Activated CD4-positive, alpha-beta T cell treated with anti-CD3 and anti-CD28 coated beads, Interleukin-2, Interleukin-4, amounts not matched to agents 100 ng/mL and 50 ng/mL, durations not matched to agents 16 hours and 8 hours (primary cell): ENCODE measurements at regions not wholly inside any gene's neighbourhood (a gene's known extent, or its start where the extent isn't known, plus 50 kb on each side); places are given as distances from the start of the nearest gene placed in this dataset.
"Not testable (repeated sequence)": the region's sequence is repeated elsewhere in the genome, so short reads cannot be mapped to it uniquely, and the experiment has no call there.

ENCODE experiments used
- DNase-seq: peaks from one replicate; pipeline ENCODE4 v3.0.0-alpha.2; 2020; ENCODE audit warnings: low spot score

DNA sequence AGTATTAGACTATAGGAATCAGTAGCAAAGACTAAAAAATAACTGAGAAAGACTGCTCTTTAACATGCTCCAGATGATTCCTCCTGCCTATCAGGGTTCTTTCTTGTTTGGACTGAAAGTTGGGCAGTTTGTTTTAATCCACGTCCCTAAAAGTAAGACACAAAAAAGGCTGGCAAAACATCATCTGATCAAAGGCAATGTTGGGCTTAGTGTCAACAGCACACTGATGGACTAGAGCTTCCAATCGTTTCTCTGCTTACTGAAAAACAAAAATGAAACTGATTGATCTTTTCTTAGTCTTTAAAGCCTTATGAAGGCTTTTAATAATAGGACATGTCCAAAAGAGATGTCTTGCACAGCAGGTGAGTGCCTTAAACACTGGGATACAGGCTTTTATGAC is 1567.9 kb upstream of the PRR20A start:
- DNase-seq: no peak

DNA sequence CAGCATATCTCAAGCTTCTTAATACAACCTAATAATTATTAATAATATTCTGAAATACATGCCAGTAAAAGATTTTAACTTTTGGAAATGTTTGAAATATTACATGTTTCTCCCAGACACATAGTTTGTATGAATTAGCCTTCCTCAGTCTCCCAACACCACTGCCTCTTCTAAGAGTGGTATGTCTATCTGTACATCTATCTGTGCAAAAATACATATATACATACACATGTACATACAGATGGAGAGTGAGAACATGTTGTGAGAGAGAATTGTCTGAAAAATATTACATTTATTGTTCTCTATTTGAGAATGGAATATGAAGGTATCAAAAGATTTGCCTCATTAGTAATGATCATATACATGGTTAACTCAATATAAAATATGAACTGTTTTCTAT is 1567.2 kb upstream of the PRR20A start:
- no peak for DNase-seq

DNA sequence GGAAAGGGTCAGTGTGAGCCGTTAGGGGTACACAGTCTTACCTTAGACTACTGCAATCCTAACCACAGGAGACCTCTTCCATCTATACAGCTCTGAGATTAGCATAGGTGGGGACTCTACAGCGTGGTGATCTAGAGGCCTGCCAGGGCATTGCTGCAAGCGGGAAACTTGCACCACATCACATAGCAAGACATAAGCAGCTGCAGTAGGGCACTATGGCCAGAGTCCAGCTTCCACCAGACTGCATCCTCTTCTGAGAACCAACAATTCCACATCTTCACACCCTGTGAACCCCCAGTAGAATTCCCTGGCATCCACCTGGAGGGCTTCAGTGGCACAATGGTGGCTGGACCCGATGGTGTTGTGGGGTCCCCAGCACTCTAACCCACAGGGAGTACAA is 1564.3 kb upstream of the PRR20A start:
- no peak for DNase-seq

DNA sequence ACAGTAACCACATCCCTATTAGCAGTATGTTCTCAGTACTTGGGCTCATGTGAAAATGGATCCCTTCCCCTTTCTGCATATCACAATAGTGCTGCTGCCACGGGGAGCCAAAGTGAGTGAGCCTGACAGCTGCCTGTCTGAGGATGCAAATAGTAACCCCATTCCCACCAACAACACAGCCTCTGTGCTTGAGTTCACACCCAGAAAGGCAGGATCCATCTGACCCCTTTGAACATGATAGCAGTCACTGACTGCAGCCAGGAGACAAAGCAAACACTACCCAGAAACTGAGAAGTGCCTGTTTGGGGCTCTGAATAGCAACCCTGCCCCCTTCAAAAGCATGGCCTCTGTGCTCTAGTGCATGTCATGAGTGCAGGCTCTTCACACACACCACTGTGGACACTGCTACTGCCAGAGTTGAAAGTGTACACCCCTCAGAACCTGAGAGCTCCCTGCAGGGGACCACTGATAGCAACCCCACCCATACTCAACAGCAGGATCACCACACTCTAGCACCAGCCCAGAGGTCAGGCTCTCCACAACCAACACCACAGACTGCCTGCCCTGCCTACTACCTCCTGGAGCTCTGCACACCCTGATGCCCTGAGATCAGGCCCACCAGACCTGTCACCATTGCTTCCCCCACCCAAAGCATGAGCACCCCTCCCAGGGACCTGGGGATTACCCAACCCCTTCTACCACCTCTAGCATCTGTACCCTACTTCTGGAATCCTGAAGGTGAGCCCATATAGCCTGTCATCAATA is 1563.5 kb upstream of the PRR20A start:
- no peak for DNase-seq

DNA sequence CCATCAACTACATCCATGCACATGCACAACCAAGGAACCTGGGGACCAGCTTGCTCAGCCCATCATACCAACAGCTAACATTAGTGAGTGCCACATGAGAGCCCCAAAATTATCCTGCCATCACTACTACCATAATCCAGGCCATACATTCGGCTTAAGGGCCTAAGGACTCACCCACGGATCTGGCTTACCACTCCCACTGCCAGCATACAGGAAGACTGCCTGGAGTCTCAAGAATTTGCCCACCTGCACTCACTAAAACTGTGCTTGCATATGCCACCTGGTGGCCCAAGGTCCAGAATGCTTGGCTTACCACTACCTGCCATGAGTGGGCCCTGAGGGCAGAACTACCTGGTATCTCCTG is 1562.9 kb upstream of the PRR20A start:
- no peak for DNase-seq

DNA sequence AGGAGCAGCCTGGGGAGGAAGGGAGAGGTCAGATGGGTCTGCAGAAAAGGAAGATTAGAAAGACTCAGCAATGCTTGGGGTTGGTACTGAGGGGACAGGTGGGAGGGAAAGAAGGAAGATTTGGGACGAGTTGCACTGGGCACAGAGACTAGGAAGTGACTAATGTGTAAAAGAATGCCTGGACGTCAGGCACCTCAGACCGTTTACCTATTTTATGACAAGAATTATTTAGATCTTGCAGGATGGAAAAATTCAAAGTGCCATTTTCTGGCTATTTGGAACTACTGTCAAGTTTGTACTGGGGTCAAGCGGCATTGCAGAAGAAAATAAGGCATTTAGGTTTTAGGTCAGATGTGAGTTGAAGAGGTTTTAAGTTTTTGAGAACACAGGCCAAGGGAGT is 1558.4 kb upstream of the PRR20A start:
- not testable (repeated sequence) for DNase-seq

DNA sequence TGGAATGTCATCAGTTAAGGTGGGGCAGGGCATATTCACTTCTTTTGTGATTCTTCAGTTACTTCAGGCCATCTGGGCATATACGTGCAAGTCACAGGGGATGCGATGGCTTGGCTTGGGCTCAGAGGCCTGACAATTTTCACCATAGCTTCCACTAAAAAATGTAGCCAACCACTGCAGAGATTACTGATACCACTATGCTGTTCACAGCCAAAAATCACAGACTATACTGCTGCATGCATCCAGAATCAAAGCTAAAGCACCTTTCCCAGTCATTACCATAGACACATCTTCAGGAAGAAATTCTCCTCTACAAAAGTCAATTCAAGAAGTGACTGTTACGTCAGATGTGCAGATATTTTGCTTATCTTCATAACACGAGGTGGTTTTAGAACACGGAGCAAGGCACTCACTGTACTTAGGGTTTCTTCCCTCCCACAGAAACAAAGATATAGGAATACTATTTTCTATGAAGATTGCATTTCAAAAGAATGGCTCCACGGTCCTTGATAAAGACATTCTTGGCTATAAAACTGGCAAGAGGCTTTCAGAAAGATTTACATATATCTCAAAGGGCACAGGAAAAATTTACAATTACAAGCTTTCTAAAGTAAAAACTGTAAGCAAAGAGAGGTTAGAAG is 1556.6 kb upstream of the PRR20A start:
- DNase-seq: no peak

DNA sequence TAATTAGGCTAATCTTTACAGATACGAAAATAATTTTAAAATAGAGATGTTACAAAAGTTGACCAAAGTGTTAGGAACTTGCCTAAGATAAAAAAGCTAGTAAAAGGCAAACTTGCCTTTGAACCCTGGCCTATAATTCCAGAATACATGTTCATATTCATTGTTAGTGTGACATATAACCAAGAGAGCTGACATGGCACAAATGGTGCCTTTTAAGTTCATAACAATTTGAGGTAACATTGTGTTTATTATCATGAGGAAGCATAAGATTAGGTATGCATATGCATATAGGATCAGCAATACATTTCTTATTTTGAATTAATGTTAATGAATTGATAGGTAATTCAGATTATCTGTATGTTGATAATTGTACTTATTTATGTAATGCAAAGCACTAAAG is 1537.9 kb upstream of the PRR20A start:
- DNase-seq: no peak

DNA sequence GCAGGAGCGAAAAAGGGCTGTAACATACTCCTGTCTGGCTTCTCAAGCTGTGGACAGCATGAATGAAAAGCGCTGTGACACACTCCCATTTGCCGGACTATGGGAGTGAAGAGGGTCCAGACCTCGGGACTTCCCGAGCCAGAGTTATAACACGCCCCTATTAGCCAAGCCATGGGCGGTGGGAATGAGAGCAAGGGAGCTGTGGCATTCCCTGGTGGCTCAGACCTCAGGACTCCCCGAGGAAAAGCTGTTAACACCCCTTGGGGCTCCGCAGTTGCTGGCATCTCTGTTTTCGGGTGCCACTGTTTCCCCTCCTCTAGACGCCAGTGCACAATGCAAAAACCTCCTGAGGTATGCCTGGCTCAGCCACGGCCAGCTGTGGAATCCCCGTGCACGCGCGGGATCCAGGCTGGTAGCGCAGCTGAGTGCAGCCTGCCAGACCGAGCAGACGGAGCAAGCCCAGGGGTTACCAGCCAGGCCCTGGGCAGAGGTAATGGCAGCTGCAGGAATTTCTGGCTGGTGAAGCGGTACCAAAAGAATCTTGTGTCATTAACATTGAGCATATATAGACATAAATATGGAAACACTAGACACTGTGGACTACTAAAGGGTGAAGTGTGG is 1534.6 kb upstream of the PRR20A start:
- DNase-seq: no peak

DNA sequence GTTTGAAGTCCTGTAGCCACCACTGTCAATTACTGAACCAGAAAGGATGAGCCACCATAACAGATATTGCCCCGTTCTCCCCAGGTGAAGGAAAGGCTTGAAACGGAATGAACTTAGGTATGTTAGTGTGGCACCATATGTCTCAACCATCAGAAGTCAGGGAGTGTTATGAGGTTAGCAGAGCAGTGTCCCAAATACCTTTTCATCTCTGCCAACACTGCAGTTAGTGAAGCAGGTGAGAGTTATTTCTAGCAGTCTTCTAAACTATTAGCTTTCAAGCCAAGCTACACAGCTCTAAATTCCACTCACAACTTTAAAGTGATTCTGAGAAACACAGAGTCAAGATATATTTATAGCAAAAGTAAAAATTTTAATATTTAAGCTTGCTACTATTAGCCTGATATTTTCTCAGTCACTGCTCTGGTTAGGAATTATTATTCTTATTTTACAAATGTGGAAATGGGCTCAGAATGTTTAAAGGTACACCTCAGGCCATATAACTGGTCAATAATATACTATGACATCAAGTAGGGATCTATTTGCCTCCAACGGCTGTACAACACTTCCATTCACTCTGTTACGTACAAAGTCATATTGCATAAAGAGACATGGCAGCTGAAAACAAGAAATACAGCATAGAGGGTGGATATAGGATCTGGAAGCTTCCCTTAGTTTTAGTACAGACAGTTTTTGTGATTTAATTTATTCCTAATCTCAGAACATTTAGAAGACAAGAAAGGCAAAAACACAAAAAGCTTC is 1527.1 kb upstream of the PRR20A start:
- DNase-seq: no peak

DNA sequence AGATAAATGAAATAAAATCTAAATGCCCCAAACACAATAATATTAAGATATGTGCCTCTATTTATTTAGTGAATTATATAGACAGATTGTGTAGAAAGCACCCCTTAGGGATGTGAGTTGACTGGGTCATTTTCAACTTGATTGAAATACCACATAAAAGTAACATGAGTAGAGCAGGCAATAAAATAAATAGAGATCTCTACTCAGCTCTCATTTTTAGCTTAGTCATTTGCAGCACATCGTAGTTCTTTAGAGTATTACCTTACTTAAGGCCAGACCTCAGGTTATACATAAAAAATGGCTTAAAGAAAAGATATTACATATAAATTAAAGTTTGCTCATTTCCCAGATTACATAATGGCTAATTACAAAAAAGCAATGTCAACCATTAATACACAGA is 1525.6 kb upstream of the PRR20A start:
- DNase-seq: no peak

DNA sequence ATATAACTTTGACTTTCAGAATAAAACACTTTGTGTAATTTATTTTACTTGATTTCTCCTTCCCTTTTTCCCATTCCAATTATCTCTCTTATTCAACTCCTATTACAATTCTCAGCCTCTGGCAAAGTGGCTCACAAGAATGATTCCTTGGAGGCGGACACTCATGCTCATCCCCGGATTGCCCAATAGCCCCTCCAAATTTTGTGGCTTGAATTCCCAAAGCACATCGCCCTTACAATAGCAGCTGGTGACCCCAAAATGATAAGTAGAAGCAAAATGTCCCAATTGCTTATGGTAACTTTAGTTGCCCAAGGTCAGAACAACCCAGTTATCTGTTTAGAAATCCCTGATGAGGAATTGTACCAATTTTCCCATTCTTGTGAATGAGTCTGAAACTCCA is 1523.5 kb upstream of the PRR20A start:
- DNase-seq: no peak

DNA sequence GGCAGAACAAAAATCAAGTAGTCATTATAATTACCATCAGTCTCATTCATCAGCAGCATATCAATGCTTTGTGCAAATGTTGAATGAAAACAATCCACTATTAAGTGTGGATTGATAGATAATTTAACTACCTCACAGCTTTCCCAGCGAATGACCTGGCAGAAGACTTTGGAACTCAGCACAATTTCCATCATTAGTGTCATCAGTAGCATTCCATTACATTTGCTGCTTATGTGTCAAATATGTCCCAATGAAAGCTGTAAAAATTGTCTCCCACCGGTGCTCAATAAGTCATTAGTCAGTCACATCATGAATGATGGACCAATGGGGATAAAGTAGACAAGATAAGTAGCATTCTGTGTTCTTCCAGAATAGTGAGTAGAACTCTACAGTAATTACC is 1513.5 kb upstream of the PRR20A start:
- no peak for DNase-seq

DNA sequence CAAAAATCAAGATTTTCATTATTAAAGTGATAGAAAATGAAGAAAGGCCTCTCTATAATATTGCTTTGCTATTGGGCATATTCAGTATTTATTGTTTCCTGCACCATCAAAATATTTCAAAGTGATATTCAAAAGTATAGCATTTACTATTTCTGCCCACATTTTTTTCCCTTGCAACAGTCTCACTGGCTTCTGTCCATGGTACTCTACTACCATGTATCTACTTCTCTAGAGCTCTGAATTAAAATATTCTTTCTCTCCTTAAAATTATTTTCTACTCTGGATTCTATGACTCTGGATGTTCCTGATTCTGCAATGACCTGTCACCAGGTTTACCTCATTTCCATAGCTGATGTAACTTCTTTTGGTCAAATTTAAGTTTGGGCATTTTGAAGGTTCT is 1508.3 kb upstream of the PRR20A start:
- DNase-seq: no peak

DNA sequence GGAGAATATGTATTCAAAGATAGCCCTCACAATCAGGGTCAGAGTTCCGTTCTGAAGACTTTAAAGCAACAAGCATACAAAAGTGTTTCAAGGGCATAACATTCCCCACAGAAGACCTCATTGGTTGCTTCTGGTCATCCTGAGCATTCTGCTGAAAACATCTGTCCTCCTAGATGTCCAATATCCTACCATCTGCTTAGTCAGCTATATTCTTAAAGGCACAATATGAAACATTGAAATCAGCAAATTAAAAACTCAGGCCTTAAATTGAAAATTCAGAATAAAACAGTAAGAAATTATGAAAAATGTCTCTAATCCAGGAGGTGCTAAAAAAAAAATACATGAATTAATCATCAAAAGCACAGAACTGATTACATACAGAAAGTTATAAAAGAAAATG is 1491.2 kb upstream of the PRR20A start:
- DNase-seq: no peak

DNA sequence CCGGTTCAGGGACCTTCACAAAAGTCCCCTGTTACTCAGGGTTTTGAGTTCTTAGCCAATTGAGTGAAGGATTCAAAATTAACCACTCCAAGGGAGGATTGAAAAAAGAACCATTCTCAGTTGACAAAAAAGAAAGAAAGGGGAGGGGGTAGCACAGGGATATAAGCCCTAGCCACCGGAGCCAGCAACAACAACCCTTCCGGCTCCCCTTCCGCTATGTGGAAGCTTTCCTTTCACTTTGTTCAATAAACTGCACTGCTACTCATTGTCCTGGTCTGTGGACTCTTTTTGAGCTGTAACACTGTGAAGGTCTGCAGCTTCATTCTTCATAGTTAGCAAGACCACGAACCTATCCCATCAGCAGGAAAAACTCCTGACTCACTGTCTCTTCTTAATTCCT is 1488.1 kb upstream of the PRR20A start:
- DNase-seq: no peak

DNA sequence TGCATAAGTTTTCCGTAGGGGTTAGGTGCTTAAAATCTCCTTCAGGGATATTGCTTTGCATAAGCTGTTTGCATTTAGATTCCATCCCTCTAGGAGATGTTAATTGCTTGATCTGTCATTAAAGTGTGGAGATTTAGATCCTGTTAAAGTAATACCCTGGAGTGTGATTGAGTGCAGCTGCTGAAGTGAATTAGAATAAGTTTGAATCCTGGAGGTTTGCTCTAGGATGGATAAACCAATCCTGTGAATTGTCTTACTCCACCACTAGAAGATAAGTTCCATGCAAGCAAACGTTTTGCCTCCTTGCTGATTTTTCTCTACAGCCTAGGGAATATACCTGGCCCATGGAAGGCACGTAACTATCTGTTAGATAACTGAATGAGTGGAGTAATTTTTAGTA is 1487.2 kb upstream of the PRR20A start:
- DNase-seq: no peak

DNA sequence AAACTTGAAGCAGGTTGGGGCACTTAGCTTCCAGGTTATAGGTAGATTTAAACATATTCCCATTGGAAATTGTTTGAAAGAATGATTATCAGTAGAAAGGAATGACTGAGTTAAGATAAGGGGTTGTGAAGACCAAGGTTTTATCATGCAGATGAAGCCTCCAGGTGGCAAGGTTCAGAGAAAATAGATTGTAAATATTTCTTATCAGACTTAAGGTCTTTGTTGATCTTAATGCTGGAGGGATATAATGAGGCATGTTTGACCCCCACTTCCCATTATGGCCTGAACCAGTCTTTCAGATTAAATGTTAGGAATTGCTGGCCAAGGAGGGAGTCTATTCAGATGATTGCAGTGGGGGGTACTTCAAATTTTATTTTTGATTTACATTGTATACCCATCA is 1486.5 kb upstream of the PRR20A start:
- DNase-seq: no peak

DNA sequence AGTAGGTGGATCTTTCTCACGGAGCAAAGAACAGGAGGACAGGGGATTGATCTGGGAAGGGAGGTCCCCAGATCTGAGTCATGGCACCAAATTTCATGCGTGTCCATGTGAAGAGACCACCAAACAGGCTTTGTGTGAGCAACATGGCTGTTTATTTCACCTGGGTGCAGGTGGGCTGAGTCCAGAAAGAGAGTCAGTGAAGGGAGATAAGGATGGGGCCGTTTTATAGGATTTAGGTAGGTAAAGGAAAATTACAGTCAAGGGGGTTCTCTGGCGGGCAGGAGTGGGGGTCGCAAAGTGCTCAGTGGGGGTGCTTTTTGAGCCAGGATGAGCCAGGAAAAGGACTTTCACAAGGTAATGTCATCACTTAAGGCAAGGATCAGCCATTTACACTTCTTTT is 1480.5 kb upstream of the PRR20A start:
- DNase-seq: not testable (repeated sequence)

DNA sequence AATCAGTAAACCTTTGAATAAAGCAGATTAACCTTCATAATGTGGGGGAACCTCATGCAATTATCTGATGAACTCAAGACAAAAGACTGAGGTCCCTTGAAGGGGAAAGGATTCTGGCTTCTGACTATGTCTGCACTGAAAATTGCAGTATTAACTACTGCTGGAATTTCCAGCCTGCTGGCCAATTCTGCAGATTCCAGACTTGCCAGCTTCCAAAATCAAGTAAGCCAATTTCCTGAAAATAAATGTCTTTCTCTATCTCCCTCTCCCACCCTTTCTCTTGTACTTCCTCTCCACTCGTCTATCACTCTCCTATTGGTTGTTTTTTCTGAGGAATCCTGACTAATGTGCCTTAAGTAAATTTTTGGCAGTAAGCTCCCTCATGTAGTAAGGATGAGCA is 1479.9 kb upstream of the PRR20A start:
- no peak for DNase-seq

DNA sequence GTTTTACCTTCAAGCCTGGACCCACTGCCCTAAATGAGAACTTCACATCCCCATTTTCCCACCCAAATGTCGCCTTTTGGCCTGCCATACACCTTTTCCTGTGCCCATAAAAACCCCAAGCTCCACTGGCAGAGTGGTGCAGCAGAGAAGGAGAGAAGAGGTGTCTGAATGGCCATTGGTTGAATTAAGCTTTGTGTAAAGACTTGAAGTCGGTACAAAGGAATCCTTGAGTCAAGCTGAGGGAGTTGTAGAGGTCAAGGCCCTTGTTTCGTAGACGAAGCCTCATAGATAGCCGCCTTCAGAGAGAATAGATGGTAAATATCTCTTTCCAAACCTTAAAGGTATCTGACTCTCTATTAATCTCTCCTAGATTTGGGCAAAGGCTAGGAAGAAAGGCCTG is 1479.2 kb upstream of the PRR20A start:
- DNase-seq: no peak

DNA sequence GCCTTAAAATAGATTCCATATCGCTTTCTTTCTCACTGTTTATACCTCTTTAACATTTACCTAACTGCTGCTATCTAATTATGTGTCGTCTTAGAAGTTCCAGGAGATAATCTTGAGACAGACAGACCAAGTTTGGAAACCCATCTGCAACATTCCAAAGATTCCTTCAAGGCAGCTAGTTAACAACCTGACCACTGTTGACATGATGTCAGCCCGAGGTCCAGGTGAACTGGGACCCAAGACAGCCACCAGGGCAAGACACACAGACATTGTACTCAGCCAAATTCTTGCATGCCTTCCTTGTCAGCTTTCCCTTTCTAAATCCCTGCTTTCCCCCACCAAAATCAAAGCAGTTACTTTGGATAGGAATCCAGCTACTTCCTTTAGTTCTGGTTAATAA is 1476.5 kb upstream of the PRR20A start:
- no peak for DNase-seq

DNA sequence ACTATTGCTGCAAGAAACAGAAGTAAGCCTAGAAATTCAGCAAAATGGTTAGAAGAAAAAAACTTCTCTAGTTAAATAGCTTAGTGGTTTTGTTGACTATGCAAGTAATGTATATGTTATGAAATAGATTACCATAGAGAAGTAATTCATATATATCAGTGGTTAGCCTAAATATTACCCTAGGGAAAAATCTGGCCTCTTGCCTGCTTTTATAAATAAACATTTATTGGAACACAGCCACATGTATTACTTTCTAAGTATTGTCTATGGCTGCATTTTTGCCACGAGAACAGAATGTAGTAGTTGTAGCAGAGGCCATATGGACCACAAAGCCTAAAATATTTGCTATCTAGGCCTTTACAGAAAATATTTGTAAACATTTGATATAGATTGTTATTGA is 1471.7 kb upstream of the PRR20A start:
- DNase-seq: no peak
